Left ventricle myocardium inferior (tissue), 1 donor: ENCODE measurements at regions not wholly inside any gene's neighbourhood (a gene's known extent, or its start where the extent isn't known, plus 50 kb on each side); places are given as distances from the start of the nearest gene placed in this dataset.

ENCODE experiments used
- DNase-seq: peaks from one replicate; pipeline ENCODE4 v3.0.0-alpha.2; 2020
- H3K27ac ChIP-seq: fragments of 200-600 bp; replicated peaks from 2 replicates; pipeline ENCODE4 v1.8.0; 2021
- H3K27me3 ChIP-seq: fragments of 200-600 bp; 2 replicates; pipeline ENCODE4 v1.8.0; 2021; ENCODE audit warnings: low read depth
- H3K36me3 ChIP-seq: fragments of 200-600 bp; 2 replicates; pipeline ENCODE4 v1.8.0; 2021
- H3K4me1 ChIP-seq: fragments of 200-600 bp; 2 replicates; pipeline ENCODE4 v1.8.0; 2021
- H3K4me3 ChIP-seq: fragments of 200-600 bp; 2 replicates; pipeline ENCODE4 v1.8.0; 2021; ENCODE audit warnings: mild to moderate bottlenecking, moderate library complexity
- H3K9me3 ChIP-seq: fragments of 200-600 bp; replicated peaks from 2 replicates; pipeline ENCODE4 v1.8.0; 2021
- CTCF ChIP-seq: fragments of 200-600 bp; IDR thresholded peaks from 2 replicates; pipeline ENCODE4 v1.8.0; 2021; ENCODE audit warnings: antibody characterized with exemption, mild to moderate bottlenecking, borderline replicate concordance
- intact Hi-C: fragments of 100-400 bp; cut with micrococcal nuclease; formaldehyde crosslinking; loops from one replicate; pipeline ENCODE4 v1.11.0; 2022
- donor health status: DM: no; HTN: yes; CAD: no; lungs with severe emphysema.

GRCh38 chr2:104749856-104750460, 104.0 kb upstream of the POU3F3 start:
- intact Hi-C loops: no loop called here
- no peak overlapping the region for H3K4me3 ChIP-seq
- H3K27ac ChIP-seq: no peak overlapping the region
- no peaks in the 10 kb centered on the region for H3K9me3 ChIP-seq
- H3K27me3 ChIP-seq: peaks cover 37% of the 10 kb centered on the region
- H3K4me1 ChIP-seq: no peaks in the 10 kb centered on the region
- H3K36me3 ChIP-seq: no peaks in the 10 kb centered on the region
- no peak for DNase-seq
- no peak for TF ChIP-seq CTCF

- no peak for TF ChIP-seq CTCF
- Histone ChIP-seq H3K27me3 (peaks cover 51% of the 10 kb centered on the region), H3K4me3 (no peak overlapping the region), H3K27ac (no peak overlapping the region), H3K9me3 (no peaks in the 10 kb centered on the region), H3K4me1 (no peaks in the 10 kb centered on the region), H3K36me3 (no peaks in the 10 kb centered on the region)
- intact Hi-C loops: no loop called here
- no peak for DNase-seq
Measured at GRCh38 chr2:104752504-104752903, 101.4 kb upstream of the POU3F3 start.

DNA sequence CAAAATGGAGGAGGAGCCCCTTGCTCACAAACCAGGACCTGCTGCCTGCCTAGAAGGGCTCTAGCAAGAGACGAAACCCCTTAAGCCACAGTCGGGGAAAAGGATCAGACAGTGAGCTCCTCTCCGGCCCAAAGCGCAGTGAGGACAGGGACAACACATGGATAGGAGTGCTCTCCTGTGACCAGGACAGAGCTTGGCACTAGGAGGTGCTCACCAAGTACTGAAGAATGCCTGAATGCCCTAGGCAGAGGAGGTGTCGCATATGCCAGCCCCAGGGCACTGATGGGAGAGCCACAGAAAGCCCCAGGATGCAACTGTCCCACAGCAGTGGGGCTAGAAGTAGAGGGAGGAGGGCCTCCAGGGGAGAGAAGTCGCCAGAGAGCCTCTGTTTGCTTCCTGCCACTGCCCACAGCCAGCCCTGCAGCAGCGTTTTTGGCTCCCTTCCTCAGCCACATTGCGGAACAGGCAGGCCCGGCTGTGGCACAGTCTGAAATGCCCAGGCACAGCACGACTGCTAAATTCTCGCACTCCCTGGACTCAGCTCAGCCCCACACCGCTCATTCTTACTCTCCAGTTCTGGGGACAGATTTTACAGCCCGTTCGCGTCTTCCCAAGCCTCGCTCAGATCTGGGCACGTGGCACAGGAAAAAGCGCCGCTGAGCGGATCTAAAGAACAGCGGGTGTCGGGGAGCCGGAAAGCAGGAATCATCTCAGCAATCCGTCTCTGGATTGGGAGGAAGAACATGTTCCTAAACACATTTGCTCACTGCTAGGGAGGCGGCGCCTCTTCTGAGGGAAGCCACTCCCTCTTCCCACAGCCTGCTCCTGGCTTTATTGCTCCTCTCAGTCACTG, 98.7 kb upstream of the POU3F3 start:
- no peak for DNase-seq
- intact Hi-C loops: no loop called here

DNA sequence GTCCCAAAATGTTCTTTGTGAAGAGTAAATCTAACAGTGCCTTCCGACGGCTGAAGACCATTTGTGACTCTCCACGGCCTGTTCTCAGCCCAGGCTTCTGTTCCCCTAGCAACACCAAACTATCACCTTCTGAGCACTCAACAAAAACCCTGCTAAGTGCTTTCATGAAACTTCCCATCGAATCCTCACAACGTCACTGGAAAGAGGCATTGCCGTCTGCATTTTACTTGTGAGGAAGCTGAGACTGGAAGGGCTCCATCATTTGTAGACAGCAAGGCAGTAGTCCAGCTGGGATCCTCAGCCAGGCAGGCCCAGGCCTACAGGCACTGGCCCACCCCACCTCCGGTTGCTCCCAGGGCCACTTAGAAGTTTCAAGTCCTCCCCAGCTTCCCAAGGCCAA, 97.8 kb upstream of the POU3F3 start:
- Histone ChIP-seq H3K4me3 (no peak overlapping the region), H3K9me3 (no peaks in the 10 kb centered on the region), H3K36me3 (no peaks in the 10 kb centered on the region), H3K27me3 (peaks cover 67% of the 10 kb centered on the region), H3K27ac (no peak overlapping the region), H3K4me1 (no peaks in the 10 kb centered on the region)
- DNase-seq: no peak
- intact Hi-C loops: no loop called here
- no peak for TF ChIP-seq CTCF

More for the DNA sequence above, 98.7 kb upstream of the POU3F3 start:
- no peaks in the 10 kb centered on the region for H3K4me1 ChIP-seq
- H3K27me3 ChIP-seq: peaks cover 68% of the 10 kb centered on the region
- H3K9me3 ChIP-seq: no peaks in the 10 kb centered on the region
- TF ChIP-seq CTCF: no peak
- no peak overlapping the region for H3K4me3 ChIP-seq
- no peak overlapping the region for H3K27ac ChIP-seq
- no peaks in the 10 kb centered on the region for H3K36me3 ChIP-seq

- Histone ChIP-seq H3K27me3 (peaks cover 67% of the 10 kb centered on the region), H3K27ac (no peak overlapping the region), H3K36me3 (no peaks in the 10 kb centered on the region), H3K4me3 (no peak overlapping the region), H3K9me3 (no peaks in the 10 kb centered on the region), H3K4me1 (no peaks in the 10 kb centered on the region)
- intact Hi-C loops: no loop called here
- no peak for TF ChIP-seq CTCF
- DNase-seq: no peak
Measured at GRCh38 chr2:104757056-104757455, 96.9 kb upstream of the POU3F3 start.
